Bronchial epithelial cell (primary cell): ENCODE measurements at regions not wholly inside any gene's neighbourhood (a gene's known extent, or its start where the extent isn't known, plus 50 kb on each side); places are given as distances from the start of the nearest gene placed in this dataset.

Experiments used
- DNase-seq: peaks from one replicate; pipeline ENCODE4 v3.0.0-alpha.2; 2010; ENCODE audit warnings: low read depth
- FAIRE-seq: peaks from 2 replicates; lab custom pipeline; 2011; peaks lifted over from hg19 to GRCh38; lab: Jason Lieb, UNC
- H3K27me3 ChIP-seq: 2 replicates; pipeline ENCODE4 v1.5.1; 2011; ENCODE audit warnings: low read length; ENCODE audit not compliant: control insufficient read depth, insufficient read depth
- H3K36me3 ChIP-seq: 2 replicates; pipeline ENCODE4 v1.5.1; 2011; ENCODE audit warnings: low read length; ENCODE audit not compliant: control insufficient read depth, insufficient read depth
- H3K4me3 ChIP-seq: 2 replicates; pipeline ENCODE4 v1.5.1; 2011; ENCODE audit warnings: mild to moderate bottlenecking, low read depth, low read length, control low read depth
- TF ChIP-seq, protein P1 (sequence below): IDR thresholded peaks from 2 replicates; pipeline ENCODE4 v1.5.1; 2011; ENCODE audit warnings: mild to moderate bottlenecking, moderate library complexity, low read length, control low read depth, inconsistent platforms; ENCODE audit not compliant: insufficient read depth, severe bottlenecking

DNA sequence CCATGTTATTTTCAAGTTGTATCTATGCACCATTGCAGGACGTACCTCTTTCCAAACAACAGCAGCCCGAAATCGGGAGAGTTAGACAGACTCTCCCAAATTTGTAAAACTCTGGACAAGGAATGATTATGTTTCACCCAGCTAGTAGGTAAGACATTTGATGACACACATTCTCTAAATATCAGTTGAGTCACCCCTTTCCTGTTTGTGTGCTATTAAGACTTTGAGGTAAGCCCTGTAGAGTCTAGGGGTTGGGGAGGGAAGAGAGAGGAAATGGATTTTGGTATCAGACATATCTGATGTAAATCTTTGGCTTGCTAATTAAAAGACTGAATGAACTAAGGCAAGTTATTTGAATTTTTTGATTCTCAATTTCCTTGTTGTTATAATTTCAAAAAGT lies 999.0 kb downstream of the TUSC7 start:
- TF ChIP-seq, protein P1, sequence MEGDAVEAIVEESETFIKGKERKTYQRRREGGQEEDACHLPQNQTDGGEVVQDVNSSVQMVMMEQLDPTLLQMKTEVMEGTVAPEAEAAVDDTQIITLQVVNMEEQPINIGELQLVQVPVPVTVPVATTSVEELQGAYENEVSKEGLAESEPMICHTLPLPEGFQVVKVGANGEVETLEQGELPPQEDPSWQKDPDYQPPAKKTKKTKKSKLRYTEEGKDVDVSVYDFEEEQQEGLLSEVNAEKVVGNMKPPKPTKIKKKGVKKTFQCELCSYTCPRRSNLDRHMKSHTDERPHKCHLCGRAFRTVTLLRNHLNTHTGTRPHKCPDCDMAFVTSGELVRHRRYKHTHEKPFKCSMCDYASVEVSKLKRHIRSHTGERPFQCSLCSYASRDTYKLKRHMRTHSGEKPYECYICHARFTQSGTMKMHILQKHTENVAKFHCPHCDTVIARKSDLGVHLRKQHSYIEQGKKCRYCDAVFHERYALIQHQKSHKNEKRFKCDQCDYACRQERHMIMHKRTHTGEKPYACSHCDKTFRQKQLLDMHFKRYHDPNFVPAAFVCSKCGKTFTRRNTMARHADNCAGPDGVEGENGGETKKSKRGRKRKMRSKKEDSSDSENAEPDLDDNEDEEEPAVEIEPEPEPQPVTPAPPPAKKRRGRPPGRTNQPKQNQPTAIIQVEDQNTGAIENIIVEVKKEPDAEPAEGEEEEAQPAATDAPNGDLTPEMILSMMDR = no peak
- no peak for FAIRE-seq
- Histone ChIP-seq H3K36me3 (no peaks in the 10 kb centered on the region), H3K4me3 (no peak overlapping the region), H3K27me3 (no peaks in the 10 kb centered on the region)
- DNase-seq = peak; percentile 79

DNA sequence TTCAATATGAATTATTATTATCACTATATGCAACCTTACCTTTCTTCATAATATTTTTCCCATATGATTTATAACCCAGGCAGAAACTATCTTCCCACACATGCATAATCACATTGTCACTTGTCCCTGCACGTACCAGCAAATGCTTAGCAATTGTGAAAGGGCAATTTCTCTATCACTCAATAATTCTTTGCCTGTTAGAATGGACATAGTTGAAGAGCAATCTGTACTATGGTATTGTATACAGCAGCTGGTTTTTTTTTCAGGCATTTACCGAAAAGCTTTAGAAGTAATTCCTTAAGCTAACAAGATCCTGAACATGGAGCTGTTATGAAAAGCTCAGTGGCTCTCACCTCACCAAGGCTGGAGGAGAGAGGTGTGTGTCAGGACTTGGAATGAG lies 999.5 kb downstream of the TUSC7 start:
- Histone ChIP-seq H3K36me3 (no peaks in the 10 kb centered on the region), H3K4me3 (no peak overlapping the region), H3K27me3 (no peaks in the 10 kb centered on the region)
- no peak for DNase-seq
- TF ChIP-seq, protein P1 = no peak
- FAIRE-seq = no peak

DNA sequence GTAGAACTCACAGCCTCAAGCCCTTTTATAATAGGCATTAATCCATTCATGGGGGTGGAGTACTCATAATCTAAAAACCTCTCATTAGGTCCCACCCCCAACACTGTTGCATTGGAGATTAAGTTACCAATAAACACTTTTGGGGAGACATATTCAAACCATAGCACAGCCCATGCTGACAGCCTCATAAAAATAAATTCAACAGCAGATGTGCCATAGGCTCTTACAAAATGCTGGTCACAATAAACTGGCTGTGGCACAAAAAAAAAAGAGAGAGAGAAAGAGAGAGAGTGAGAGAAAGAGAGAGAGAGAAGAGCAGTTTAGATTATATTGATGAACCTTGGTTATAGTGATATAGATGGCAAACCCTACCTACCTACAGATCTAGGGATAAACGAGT lies 1000.9 kb downstream of the TUSC7 start:
- no peak for DNase-seq
- Histone ChIP-seq H3K27me3 (no peaks in the 10 kb centered on the region), H3K36me3 (no peaks in the 10 kb centered on the region), H3K4me3 (no peak overlapping the region)
- TF ChIP-seq, protein P1 = no peak
- no peak for FAIRE-seq

DNA sequence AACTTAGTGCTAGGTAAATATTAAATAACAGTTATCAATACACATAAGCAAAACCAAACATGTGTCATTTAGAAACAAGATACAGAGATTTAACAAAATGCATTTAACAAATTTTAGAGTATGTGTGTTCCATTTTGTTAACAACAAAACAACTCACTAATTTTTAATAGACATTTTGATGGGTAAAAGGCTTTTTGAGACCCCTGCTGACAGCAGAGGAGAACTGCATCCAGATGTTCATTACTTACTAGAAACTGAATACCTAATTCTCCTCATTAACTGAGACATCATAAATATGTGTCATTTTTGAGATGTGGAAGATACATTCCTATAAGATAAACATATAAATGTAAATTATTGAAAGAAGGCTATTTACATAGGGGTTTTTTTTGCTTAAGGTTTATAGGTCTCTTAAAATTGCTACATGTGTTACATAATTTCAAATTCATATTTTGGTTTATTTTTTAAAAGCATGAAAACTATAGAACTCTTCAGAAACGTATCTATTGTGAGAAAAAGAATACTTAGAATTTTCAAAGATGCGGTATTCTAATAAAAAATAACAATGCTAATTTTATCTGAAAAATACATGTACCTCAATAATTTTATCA lies 1009.8 kb downstream of the TUSC7 start:
- H3K4me3 ChIP-seq = no peak overlapping the region
- no peaks in the 10 kb centered on the region for H3K36me3 ChIP-seq
- FAIRE-seq (no peak), DNase-seq (peak; percentile 22)
- no peaks in the 10 kb centered on the region for H3K27me3 ChIP-seq
- TF ChIP-seq, protein P1 = peak; percentile 60

DNA sequence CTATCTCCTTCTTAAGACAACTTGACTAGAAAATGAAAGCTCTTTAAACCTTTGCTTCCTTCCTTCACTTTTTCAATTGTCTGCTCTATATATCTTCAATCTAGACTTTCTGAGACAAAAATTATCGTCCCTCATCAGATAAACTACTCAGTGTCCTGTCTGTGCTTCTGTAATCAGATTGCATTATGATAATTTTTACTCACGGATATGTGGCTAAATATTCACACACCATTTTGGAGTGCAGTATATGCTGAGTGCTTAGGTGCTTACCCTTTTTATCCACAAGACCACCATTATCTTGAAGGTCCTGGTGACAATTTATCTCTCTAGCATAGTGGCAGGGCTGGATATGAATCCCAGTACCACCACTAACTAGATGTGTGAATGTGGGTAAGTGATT lies 1012.3 kb downstream of the TUSC7 start:
- TF ChIP-seq, protein P1 = no peak
- H3K4me3 ChIP-seq = no peak overlapping the region
- H3K27me3 ChIP-seq = no peaks in the 10 kb centered on the region
- DNase-seq = no peak
- FAIRE-seq = no peak
- H3K36me3 ChIP-seq = no peaks in the 10 kb centered on the region

DNA sequence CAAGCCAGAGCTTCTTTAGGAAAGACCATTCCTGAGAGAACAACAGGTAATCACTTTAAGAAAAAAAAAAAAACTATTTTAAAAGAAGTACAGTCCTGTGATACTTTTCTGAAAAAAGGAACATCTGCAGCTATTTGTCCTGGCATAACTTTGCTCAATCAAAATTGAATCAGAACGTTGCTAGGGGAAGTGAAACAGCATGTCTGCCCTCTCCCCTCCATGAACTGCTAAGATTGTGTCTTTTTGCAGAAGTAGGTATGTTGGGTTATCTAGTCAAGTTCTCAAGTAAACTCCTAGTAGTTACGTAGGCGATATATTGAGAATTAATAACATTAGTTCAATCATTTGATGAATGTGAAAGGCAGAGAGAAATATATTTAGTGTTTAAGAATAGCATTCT lies 1013.3 kb downstream of the TUSC7 start:
- DNase-seq (no peak), FAIRE-seq (no peak)
- Histone ChIP-seq H3K4me3 (no peak overlapping the region), H3K27me3 (no peaks in the 10 kb centered on the region), H3K36me3 (no peaks in the 10 kb centered on the region)
- TF ChIP-seq, protein P1 = no peak
